DND-41 (cell line): ENCODE measurements at regions not wholly inside any gene's neighbourhood (a gene's known extent, or its start where the extent isn't known, plus 50 kb on each side); places are given as distances from the start of the nearest gene placed in this dataset.

Source experiments
- ATAC-seq: fragments of 200-7000 bp; cut with Tn5 transposase; 3 replicates; pipeline ENCODE4 v1.9.1; 2021; ENCODE audit warnings: low read depth; ENCODE audit not compliant: insufficient read depth
- DNase-seq: peaks from one replicate; pipeline ENCODE4 v3.0.0-alpha.2; 2020
- H2AFZ ChIP-seq: 2 replicates; pipeline ENCODE4 v1.6.0; 2012; ENCODE audit warnings: low read depth, low read length
- H3K27ac ChIP-seq: 2 replicates; pipeline ENCODE4 v1.5.1; 2012; ENCODE audit warnings: low read length, inconsistent platforms
- H3K27me3 ChIP-seq: fragments of 200-600 bp; sonication (generic); 2 replicates; pipeline ENCODE4 v1.6.0; 2012; ENCODE audit warnings: low read length, mild to moderate bottlenecking, inconsistent platforms; ENCODE audit not compliant: insufficient read depth, poor library complexity
- H3K36me3 ChIP-seq: 2 replicates; pipeline ENCODE4 v1.5.1; 2012; ENCODE audit warnings: low read length, inconsistent platforms; ENCODE audit not compliant: insufficient read depth
- H3K4me1 ChIP-seq: 2 replicates; pipeline ENCODE4 v1.5.1; 2012; ENCODE audit warnings: mild to moderate bottlenecking, low read length; ENCODE audit not compliant: insufficient read depth
- H3K4me2 ChIP-seq: 2 replicates; pipeline ENCODE4 v1.6.0; 2012; ENCODE audit warnings: mild to moderate bottlenecking, moderate library complexity, low read length, inconsistent platforms; ENCODE audit not compliant: insufficient read depth
- H3K4me3 ChIP-seq, 2 experiments: fragments of 200-600 bp in 1 of 2; shearing (Covaris generic) in 1 of 2; 2 replicates each; pipeline ENCODE4 v1.5.1; 2012 to 2016; ENCODE audit warnings: inconsistent platforms in 2 of 2, low read length in 2 of 2, mild to moderate bottlenecking in 2 of 2, low read depth in 1 of 2, moderate library complexity in 1 of 2
- H3K79me2 ChIP-seq: 2 replicates; pipeline ENCODE4 v1.6.0; 2012; ENCODE audit warnings: low read length, inconsistent platforms; ENCODE audit not compliant: insufficient read depth
- H3K9ac ChIP-seq: 2 replicates; pipeline ENCODE4 v1.6.0; 2012; ENCODE audit warnings: low read depth, mild to moderate bottlenecking, inconsistent platforms, low read length, moderate library complexity
- H3K9me3 ChIP-seq: 2 replicates; pipeline ENCODE4 v1.5.1; 2012; ENCODE audit warnings: low read length, moderate library complexity, mild to moderate bottlenecking, inconsistent platforms; ENCODE audit not compliant: insufficient read depth, severe bottlenecking
- H4K20me1 ChIP-seq: 2 replicates; pipeline ENCODE4 v1.6.0; 2012; ENCODE audit warnings: low read length; ENCODE audit not compliant: insufficient read depth
- EZH2 ChIP-seq: IDR thresholded peaks from 3 replicates; pipeline ENCODE4 v1.6.1; 2012; ENCODE audit warnings: borderline replicate concordance, low read depth, mild to moderate bottlenecking, moderate library complexity, low read length, inconsistent platforms; ENCODE audit not compliant: severe bottlenecking
- TF ChIP-seq, protein P1 (sequence below): IDR thresholded peaks from 2 replicates; pipeline ENCODE4 v1.5.1; 2012; ENCODE audit warnings: borderline replicate concordance, low read length, moderate library complexity, mild to moderate bottlenecking; ENCODE audit not compliant: poor library complexity, severe bottlenecking; ENCODE audit errors: extremely low read depth

DNA sequence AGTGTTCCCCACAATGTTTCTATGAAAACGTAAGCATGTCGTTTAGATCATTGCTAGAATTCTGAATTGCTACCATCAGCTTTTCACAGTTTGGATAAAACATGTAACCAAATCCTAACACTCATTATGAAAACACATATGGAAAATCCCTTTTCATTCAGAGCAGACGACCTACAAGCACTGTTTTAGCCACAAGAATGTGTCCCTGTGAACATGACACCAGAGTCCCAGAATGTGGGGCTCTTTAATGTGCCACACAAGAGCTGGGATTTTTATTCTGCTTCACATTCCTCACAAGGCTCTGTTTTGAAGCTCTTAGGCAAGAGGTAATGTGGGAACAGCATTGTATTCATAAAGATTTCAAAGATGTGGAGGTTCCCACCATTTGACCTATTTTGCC lies 141.1 kb upstream of the CITED2 start:
- Histone ChIP-seq H3K4me1 (no peaks in the 10 kb centered on the region), H3K27me3 (no peaks in the 10 kb centered on the region), H3K79me2 (no peaks in the 10 kb centered on the region), H3K9ac (no peak overlapping the region), H3K36me3 (no peaks in the 10 kb centered on the region), H3K9me3 (no peaks in the 10 kb centered on the region), H3K4me2 (no peak overlapping the region), H3K27ac (no peak overlapping the region), H3K4me3 (no peak overlapping the region), H2AFZ (no peak overlapping the region), H4K20me1 (no peaks in the 10 kb centered on the region)
- ATAC-seq: no peak
- DNase-seq: no peak
- TF ChIP-seq, protein P1, sequence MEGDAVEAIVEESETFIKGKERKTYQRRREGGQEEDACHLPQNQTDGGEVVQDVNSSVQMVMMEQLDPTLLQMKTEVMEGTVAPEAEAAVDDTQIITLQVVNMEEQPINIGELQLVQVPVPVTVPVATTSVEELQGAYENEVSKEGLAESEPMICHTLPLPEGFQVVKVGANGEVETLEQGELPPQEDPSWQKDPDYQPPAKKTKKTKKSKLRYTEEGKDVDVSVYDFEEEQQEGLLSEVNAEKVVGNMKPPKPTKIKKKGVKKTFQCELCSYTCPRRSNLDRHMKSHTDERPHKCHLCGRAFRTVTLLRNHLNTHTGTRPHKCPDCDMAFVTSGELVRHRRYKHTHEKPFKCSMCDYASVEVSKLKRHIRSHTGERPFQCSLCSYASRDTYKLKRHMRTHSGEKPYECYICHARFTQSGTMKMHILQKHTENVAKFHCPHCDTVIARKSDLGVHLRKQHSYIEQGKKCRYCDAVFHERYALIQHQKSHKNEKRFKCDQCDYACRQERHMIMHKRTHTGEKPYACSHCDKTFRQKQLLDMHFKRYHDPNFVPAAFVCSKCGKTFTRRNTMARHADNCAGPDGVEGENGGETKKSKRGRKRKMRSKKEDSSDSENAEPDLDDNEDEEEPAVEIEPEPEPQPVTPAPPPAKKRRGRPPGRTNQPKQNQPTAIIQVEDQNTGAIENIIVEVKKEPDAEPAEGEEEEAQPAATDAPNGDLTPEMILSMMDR: no peak
- TF ChIP-seq EZH2: no peak

DNA sequence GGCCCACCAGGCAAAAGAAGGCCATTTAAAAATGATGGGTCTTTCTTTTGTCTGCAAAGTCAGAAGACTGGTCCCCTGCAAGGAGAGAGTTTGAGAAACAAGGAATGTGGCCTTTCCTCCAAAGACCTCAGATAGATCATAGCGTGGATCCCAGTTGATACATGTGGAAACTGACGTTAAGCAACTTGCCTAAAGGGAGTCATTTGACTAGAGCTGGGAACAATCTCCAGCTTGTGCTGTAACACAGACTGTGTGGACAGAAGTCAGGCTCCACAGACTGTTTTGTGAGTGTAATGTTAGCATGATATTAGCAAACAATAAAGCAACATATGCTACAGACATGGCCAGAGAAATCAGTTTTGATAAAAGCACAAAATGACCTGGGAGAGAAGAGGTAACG lies 140.4 kb upstream of the CITED2 start:
- no peaks in the 10 kb centered on the region for H3K36me3 ChIP-seq
- no peak overlapping the region for H3K27ac ChIP-seq
- no peak overlapping the region for H3K9ac ChIP-seq
- H2AFZ ChIP-seq: no peak overlapping the region
- no peak for ATAC-seq
- no peaks in the 10 kb centered on the region for H3K9me3 ChIP-seq
- H3K4me1 ChIP-seq: no peaks in the 10 kb centered on the region
- TF ChIP-seq, protein P1: no peak
- no peak for TF ChIP-seq EZH2
- no peaks in the 10 kb centered on the region for H3K27me3 ChIP-seq
- H4K20me1 ChIP-seq: no peaks in the 10 kb centered on the region
- no peaks in the 10 kb centered on the region for H3K79me2 ChIP-seq
- no peak for DNase-seq
- H3K4me2 ChIP-seq: no peak overlapping the region
- H3K4me3 ChIP-seq: no peak overlapping the region

- H3K4me2 ChIP-seq: no peak overlapping the region
- no peaks in the 10 kb centered on the region for H3K9me3 ChIP-seq
- DNase-seq (no peak), ATAC-seq (no peak)
- no peak overlapping the region for H3K27ac ChIP-seq
- TF ChIP-seq, protein P1: no peak
- no peak for TF ChIP-seq EZH2
- no peak overlapping the region for H3K4me3 ChIP-seq
- no peaks in the 10 kb centered on the region for H4K20me1 ChIP-seq
- H3K36me3 ChIP-seq: no peaks in the 10 kb centered on the region
- H3K79me2 ChIP-seq: no peaks in the 10 kb centered on the region
- H3K4me1 ChIP-seq: no peaks in the 10 kb centered on the region
- H3K9ac ChIP-seq: no peak overlapping the region
- H2AFZ ChIP-seq: no peak overlapping the region
- H3K27me3 ChIP-seq: no peaks in the 10 kb centered on the region
These were observed 135.8 kb upstream of the CITED2 start for GRCh38 chr6:139510040-139510790.

DNA sequence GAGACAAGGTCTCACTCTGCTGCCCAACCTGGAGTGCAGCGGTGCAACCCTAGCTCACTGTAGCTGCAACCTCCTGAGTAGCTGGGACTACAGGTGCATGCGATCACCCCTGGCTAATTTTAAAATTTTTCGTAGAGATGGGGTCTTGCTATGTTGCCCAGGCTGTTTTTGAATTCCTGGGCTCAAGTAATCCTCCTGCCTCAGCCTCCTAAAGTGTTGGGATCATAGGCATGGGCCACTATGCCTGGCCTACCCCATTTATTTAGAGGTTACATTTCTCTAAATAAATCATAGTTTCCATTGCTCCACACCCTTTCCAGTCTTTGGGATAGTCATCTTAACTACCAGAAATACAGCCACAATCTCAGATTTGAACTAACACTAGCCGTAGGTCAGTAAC lies 134.7 kb upstream of the CITED2 start:
- no peaks in the 10 kb centered on the region for H3K4me1 ChIP-seq
- H3K79me2 ChIP-seq: no peaks in the 10 kb centered on the region
- DNase-seq: no peak
- no peak overlapping the region for H2AFZ ChIP-seq
- H3K27ac ChIP-seq: no peak overlapping the region
- H4K20me1 ChIP-seq: no peaks in the 10 kb centered on the region
- no peaks in the 10 kb centered on the region for H3K27me3 ChIP-seq
- no peak overlapping the region for H3K4me3 ChIP-seq
- no peaks in the 10 kb centered on the region for H3K36me3 ChIP-seq
- no peak overlapping the region for H3K9ac ChIP-seq
- no peak overlapping the region for H3K4me2 ChIP-seq
- TF ChIP-seq, protein P1: no peak
- H3K9me3 ChIP-seq: no peaks in the 10 kb centered on the region
- ATAC-seq: no peak
